ENCODE measurements at regions not wholly inside any gene's neighbourhood (a gene's known extent, or its start where the extent isn't known, plus 50 kb on each side); places are given as distances from the start of the nearest gene placed in this dataset.

DNA sequence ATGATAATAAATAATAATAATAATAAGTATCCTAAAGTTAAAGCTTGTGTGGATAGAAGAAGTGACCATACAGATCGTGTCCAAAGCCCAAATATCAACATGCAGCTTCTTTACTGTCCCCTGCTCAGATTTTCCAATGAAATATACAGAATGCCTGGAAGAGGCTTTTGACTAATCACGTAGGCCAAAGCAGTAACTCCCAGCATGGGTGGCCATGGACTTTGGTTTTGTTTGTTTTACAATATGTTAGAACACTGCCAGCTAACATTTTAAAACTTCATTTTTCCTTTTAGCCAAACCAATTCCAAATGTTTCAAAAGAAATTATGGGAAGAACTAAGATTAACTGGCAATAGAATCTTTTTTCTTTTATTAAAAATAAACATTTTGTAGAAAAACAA is 400.0 kb upstream of the FLRT2 start:
- WGBS (ENCODE audit: insufficient coverage, low coverage, low lambda C conversion rate, missing lambda C conversion rate), result 8% methylated on average over 2 of the region's 2 CpGs
- Histone ChIP-seq H3K27me3 (no peaks in the 10 kb centered on the region), H3K27ac (no peak overlapping the region), H3K4me1 (peaks cover 0 to 12% (median 4%) of the 10 kb centered on the region in 4 donors), H3K4me3 (no peak overlapping the region), H3K36me3 (no peaks in the 10 kb centered on the region), H3K9me3 (no peaks in the 10 kb centered on the region)
- ATAC-seq, result peak; percentile 71 to 90 (median 88)
- TF ChIP-seq, protein P1, sequence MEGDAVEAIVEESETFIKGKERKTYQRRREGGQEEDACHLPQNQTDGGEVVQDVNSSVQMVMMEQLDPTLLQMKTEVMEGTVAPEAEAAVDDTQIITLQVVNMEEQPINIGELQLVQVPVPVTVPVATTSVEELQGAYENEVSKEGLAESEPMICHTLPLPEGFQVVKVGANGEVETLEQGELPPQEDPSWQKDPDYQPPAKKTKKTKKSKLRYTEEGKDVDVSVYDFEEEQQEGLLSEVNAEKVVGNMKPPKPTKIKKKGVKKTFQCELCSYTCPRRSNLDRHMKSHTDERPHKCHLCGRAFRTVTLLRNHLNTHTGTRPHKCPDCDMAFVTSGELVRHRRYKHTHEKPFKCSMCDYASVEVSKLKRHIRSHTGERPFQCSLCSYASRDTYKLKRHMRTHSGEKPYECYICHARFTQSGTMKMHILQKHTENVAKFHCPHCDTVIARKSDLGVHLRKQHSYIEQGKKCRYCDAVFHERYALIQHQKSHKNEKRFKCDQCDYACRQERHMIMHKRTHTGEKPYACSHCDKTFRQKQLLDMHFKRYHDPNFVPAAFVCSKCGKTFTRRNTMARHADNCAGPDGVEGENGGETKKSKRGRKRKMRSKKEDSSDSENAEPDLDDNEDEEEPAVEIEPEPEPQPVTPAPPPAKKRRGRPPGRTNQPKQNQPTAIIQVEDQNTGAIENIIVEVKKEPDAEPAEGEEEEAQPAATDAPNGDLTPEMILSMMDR (IDR thresholded peaks at IDR 0.05), result no peak
- no peak for TF ChIP-seq POLR2A (IDR thresholded peaks at IDR 0.05)
- intact Hi-C loops (cut with DNase I), result no loop called here
- no peak for DNase-seq

DNA sequence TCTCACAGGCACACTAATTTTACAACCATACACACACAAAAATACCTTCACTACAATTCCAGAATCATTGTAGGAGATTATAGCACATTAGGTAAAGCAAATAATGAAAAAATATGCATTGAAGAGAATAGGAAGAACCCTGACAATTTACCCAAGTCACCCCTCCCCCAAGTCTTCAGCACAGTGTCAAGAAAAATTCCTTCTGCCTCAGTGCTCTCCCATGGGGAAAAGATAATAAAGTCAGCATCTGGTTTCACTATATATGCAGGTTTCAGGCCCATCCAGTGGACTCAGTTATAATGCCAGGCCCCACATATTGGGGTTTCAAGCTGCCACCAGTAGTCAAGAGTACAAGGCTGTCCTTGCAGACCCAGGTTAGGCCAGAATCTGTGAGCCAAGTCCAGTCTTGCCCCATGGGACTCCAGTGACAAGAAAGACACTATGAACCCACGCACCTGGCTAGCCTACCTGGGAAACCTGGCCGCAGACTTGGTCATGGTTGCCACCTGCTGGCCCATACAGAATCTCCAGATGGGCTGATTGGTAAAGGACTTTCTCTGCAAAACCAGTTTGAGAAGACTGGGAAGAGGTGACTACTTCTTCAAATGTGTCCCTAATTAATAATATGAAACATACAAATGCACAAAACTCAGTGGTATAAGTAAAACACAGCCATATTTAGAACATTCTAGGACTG is 398.6 kb upstream of the FLRT2 start:
- Histone ChIP-seq H3K4me3 (no peak overlapping the region), H3K9me3 (no peaks in the 10 kb centered on the region), H3K27me3 (no peaks in the 10 kb centered on the region), H3K4me1 (peaks cover 0 to 12% (median 4%) of the 10 kb centered on the region in 4 donors), H3K36me3 (no peaks in the 10 kb centered on the region), H3K27ac (no peak overlapping the region)
- TF ChIP-seq, protein P1 (IDR thresholded peaks at IDR 0.05), result peak; percentile 30 to 51 (median 38)
- no peak for TF ChIP-seq POLR2A (IDR thresholded peaks at IDR 0.05)
- intact Hi-C loops (cut with DNase I), result no loop called here
- ATAC-seq (peak; percentile 72 to 81 (median 76)), DNase-seq (peak in 2 of 3 donors; percentile 40 to 50)
- 60% methylated on average over 1 of the region's 2 CpGs for WGBS (ENCODE audit: insufficient coverage, low coverage, low lambda C conversion rate, missing lambda C conversion rate)

DNA sequence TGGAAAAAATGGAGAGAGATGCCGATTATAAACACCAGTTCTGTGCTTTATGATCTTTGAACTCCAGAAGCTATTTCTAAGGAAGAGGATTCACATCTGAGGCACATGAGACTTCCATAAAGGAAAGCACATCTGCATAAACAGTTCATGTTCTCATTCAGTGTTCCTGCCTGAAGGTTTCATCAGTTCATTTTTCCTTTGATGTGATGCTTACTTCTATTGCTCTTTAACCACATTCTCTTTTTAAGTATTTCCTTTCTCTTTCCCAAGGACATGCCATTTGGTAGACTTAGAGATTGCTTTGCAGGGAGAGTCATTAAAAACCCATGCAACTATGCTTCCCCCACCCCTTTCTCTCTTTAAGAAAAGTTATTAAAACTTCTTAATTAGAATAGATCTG is 387.0 kb upstream of the FLRT2 start:
- Histone ChIP-seq H3K9me3 (no peaks in the 10 kb centered on the region), H3K27ac (no peak overlapping the region), H3K4me1 (no peaks in the 10 kb centered on the region), H3K36me3 (no peaks in the 10 kb centered on the region), H3K27me3 (no peaks in the 10 kb centered on the region), H3K4me3 (no peak overlapping the region)
- ATAC-seq, result no peak
- intact Hi-C loops (cut with DNase I), result no loop called here
- no peak for TF ChIP-seq POLR2A (IDR thresholded peaks at IDR 0.05)
- TF ChIP-seq, protein P1 (IDR thresholded peaks at IDR 0.05), result no peak
- DNase-seq, result no peak
- WGBS (ENCODE audit: insufficient coverage, low coverage, low lambda C conversion rate, missing lambda C conversion rate), result 69% methylated on average over 1 of the region's 1 CpG

DNA sequence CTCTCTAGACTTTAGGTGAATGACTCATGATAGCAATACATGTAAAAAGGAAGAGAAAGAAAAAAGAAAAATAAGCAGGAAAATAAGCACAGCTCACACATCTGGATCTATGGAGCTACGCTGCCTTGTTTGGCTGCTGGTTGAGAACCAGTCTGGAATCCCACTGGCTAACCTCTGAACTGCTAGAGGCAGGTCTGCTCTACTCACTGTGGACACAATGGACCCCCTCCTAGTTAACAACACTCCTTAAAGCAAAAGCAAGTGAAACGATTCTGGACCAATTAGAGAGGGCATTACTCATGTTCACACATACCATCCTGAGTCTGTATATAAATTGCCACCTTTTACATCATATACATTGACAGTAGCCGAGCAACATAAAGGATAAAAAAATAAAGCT is 383.2 kb upstream of the FLRT2 start:
- no peaks in the 10 kb centered on the region for H3K27me3 ChIP-seq
- 56% methylated on average over 3 of the region's 3 CpGs for WGBS (ENCODE audit: insufficient coverage, low coverage, low lambda C conversion rate, missing lambda C conversion rate)
- no peak overlapping the region for H3K4me3 ChIP-seq
- intact Hi-C loops (cut with DNase I), result no loop called here
- no peak for ATAC-seq
- no peaks in the 10 kb centered on the region for H3K36me3 ChIP-seq
- DNase-seq, result no peak
- TF ChIP-seq, protein P1 (IDR thresholded peaks at IDR 0.05), result no peak
- TF ChIP-seq POLR2A (IDR thresholded peaks at IDR 0.05), result no peak
- no peak overlapping the region for H3K27ac ChIP-seq
- no peaks in the 10 kb centered on the region for H3K4me1 ChIP-seq
- no peaks in the 10 kb centered on the region for H3K9me3 ChIP-seq
